ENCODE measurements at regions not wholly inside any gene's neighbourhood (a gene's known extent, or its start where the extent isn't known, plus 50 kb on each side); places are given as distances from the start of the nearest gene placed in this dataset.
"Not testable (repeated sequence)": the region's sequence is repeated elsewhere in the genome, so short reads cannot be mapped to it uniquely, and the experiment has no call there.

- no peak for DNase-seq
Measured at GRCh38 chr2:181792906-181793305, 98.6 kb upstream of the ITPRID2 start.

GRCh38 chr2:181798022-181798421 lies 93.5 kb upstream of the ITPRID2 start:
- no peak for DNase-seq

GRCh38 chr2:181802300-181802699 lies 89.2 kb upstream of the ITPRID2 start:
- DNase-seq: not testable (repeated sequence)

- DNase-seq: not testable (repeated sequence)
Measured at GRCh38 chr2:181803903-181804799, 87.4 kb upstream of the ITPRID2 start.

DNA sequence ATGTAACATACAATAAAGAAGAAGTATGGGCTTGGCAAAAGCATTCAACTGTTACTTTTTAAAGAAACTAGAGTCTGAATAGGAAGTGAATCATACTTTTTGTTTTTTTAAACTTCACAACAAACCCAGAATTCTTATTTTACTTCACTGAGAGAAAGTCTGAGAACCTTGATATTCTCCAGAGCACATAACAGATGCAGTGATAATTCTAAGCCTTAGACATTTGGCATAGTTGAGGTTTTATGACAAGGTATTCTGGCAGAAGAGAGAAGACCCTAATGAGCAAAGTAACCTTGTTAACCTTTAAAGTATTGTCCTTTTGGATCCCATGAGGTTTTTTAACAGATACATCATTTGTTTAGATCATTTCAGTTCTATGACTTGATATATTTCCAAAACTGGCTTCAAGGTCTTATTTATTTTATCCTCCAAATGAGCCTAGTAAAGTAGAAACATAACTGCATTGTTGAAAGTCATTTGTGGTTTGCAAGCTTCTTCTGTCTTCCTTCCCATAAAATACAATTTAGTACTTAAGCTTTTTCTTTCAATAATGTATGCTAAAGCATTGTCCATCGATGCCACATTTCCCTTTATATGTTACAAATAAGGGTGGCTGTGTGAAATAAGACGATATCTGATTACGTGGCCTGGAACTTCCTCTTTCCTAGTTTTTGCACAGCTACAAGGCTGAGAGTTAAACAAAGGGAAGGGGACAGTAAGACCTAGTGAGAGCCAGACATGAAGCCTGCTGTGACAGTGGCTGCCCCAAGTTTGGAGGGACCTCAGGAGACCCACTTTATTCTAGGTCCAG lies 86.1 kb upstream of the ITPRID2 start:
- DNase-seq: no peak

DNA sequence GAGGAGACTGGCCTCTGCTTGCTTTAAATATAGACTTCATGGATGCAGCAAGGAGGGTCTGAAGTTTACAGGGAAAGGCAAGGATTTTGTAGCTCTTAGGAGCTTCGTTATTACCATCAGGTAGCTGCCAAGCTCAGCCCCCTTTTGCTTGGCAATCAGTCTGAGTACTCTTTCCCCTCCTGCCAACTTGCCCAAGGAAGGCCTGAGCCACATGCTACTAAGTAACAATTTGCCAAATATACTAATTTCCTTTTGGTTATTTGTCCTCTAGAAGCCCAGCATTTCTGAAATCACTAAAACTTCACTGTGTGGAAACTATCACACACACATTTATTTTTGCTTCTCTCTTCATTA lies 85.5 kb upstream of the ITPRID2 start:
- no peak for DNase-seq

GRCh38 chr2:181807526-181807925 lies 84.0 kb upstream of the ITPRID2 start:
- no peak for DNase-seq

DNA sequence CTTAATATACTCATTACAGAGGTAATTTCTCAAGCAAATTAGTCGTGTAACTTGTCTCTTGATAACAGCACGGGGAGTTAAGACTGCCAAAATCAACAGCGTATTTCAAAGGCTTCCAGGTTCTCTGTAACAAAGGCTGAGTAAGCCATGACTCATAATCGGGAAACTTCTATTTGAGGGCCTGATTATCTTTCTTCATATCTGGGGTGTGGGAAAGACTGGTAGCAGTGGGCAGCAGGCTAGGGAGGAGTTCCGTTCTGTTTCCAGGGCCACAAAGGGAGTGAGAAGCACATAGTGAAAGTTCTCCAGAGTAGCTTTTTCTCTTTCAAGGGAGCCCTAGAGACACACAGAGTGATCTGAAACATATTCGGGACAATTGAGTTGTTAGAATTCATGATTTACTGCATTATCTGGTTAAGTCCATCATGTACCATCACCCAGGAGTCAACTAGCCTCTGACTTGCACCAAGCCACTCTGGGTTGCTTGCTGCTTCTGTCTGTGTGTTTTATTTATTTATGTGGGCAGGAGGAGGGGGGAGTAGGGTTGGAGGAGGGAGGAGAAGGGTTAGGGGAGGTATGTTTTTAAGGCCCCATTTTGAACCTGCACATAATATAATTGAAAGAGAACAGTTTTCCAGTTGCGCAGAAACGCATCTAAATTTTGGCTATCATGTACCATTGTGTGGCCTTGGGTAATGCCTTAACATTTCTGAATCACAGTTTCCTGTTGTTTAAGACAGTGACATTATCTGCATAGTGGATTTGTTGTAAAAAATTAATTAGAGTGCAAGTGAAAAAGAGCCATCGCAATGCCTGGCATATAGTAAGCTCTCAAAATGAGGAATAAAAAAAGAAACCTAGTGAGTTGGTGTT lies 80.5 kb upstream of the ITPRID2 start:
- DNase-seq: no peak

DNA sequence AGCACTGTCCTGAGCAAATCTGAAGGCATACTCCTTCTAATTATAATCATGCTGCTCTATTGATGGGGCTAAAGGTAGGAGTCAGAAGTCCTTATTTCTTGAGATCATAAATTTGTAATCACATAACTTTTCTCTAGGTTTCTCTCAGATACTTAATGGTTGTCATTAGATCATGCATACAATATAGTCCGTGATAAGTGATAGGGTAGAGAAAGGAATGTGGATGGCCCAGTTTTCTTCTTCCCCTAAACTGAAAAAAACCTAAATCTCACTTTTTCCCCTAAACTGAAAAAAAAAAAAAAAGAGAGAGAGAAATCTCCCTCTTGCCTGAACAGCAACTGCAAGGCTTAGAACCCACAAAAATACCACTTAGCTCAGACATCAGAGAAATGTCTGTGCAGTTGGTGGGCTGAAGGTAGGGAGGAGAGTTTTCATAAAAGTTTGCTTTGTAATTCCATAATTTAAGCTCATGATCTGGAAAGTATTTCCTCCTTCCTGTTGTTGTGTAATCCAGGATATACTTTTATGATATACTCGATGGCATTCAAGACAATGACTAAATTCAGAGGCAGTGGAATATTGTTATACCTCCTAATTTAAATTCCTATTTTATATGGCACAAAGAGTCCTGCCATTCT lies 79.3 kb upstream of the ITPRID2 start:
- no peak for DNase-seq

- no peak for DNase-seq
Measured at GRCh38 chr2:181814057-181814491, 77.5 kb upstream of the ITPRID2 start.

- no peak for DNase-seq
Measured at GRCh38 chr2:181817509-181817908, 74.0 kb upstream of the ITPRID2 start.

- no peak for DNase-seq
Measured at GRCh38 chr2:181818058-181818680, 73.4 kb upstream of the ITPRID2 start.

DNA sequence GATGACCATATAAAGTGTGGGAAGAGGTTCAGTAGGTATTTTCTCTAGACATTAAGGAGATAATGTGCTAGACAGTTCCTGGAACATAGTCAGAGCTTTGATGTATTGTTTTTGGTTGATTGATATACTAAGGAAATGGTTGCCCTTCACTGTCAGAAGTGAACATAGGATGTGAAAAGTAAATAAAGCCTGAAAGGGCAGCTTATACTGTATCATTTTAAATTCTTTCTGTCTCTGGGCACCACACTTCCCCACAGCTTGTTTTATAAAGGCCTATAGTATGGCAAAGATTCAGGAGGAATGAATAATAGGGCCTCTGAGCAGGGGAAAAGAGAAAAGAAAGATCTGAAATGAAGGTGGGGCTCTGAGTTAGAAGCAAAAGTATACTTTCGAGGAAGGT lies 72.7 kb upstream of the ITPRID2 start:
- DNase-seq: no peak

DNA sequence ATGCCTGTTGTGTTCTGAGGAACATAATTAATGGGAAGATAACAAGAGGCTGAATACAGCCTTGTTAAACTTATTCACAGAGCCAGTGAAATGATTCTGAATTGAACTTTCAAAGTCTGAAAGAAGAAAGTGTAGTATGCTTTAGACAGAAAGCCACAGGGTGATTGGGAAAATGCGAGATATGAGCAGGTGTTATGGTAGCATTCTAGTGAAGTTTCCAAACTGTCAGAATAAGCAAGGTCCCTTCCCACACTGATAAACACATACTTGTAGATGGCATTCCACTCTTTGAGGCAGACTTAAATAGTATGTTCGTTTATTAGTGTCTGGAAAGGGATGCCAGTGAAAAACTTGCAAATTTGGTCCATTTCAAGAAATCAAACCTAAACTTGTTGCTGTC lies 70.5 kb upstream of the ITPRID2 start:
- no peak for DNase-seq

DNA sequence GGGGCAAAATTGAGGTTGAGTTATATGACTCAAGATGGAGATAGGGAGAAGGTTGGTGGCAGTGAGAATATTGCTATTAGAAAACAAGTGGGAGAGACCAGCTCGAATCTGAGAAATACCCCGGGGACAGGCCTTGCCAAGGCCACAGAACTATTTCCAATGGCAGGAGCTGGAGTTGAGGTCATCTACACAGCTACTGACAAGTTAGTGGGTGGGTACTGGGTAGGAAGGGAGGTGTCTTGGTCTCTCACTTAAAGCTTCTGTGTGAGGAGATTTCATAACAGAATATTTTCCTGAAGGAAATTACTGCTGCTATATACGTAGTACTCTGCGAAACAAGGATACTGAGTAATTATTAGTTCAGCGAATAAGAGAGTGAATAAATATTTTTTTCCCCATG lies 69.4 kb upstream of the ITPRID2 start:
- no peak for DNase-seq

GRCh38 chr2:181823405-181823804 lies 68.1 kb upstream of the ITPRID2 start:
- DNase-seq: no peak

DNA sequence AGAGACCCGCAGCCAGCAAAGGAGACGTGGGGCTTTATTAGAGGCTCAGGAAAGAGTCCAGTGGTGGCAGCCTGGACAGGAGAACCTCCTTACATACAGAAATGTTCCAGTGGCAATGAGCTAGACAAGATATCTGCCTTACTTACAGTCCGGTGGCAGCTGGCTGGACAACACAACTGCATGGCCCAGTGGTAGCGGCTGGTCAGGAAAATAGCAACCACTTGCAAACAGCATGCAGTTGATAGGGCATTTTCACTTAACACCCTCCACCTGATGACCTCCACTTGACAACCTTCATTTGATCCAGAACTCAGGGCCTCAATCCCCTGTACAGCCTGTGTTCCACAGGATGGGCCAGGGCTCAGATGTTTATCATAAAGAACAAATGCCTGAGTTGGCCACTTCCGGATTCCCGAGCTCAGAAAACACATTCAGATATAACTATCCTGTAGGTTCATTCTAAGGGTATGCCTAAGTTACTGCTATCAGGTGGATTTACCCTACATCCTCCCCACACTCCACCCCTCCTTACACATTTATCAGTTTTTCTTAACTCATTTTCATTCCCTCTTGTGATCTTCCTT lies 63.3 kb upstream of the ITPRID2 start:
- no peak for DNase-seq

GRCh38 chr2:181829230-181829629 lies 62.3 kb upstream of the ITPRID2 start:
- no peak for DNase-seq

DNA sequence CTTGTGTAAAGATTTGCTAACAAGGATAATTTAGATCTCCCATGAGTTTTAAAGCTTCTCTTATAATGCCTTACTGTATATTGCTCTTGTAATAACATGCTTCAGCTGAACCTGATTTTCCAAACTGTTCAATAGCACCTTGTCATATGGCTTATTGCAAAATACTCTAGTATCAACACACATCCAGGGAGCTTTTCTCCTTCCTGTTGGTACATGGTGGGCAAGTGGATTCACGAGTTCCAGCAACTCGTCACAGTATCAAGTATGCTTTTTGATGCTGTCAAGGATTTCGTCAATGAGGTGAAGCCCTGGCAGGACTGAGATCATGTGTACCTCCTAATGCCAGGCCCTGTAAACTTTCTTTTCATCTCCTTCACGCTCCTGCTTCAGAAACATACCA lies 59.5 kb upstream of the ITPRID2 start:
- no peak for DNase-seq

DNA sequence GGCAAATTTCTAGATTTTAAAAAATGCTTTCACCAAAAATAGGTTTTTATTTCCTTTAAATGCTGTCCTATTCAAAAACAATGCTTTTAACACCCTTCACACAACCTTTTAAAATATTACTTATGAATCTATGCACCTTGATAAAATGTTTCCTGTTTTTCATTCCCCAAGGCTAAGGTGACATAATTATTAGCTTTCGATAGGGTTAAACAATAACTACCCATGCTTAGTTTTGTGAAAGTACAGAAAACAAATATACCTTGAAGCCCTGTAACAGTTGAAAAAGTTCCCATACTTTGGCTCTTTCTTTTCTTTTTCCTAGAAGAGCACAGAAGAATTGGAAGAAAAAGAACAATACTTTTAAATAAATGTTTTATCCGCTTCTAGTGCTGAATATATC lies 54.9 kb upstream of the ITPRID2 start:
- DNase-seq: no peak

DNA sequence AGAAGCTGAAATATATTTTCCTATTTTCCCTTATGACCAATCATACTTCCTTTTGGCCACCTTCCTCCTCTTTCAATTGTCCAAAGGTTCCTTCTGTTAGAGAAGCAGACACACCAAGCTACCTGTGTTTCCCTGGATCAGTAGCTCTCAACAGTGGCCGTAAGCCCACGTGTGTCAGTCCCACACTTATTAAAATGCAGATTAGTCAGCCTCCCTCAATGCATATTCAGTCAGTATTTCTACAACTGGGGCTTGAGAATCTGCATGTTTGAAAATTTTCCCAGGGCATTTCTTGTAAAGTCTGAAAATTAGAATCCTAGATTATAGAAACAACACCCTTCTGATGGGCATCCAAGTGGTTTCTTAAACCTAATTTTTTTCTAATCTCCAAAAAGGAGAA lies 54.0 kb upstream of the ITPRID2 start:
- no peak for DNase-seq

DNA sequence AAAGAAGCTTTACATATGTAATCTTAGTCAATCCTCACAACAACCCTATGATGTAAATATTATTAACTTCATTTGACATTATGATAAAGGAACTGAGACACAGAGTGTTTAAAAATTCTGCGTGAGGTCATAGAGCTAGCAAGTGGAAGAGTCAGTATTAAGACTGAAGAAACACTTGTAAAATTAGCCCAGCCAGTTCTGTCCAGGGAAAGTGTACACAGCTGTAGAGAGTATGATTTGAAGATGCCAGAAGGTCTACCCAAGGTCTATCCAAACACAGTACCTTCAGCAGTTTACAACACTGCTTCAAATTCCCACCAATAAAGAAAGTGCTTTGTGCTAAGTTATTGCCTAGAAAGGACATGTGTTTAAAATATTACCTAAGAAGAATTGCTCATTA lies 51.7 kb upstream of the ITPRID2 start:
- DNase-seq: no peak

Data from activated CD4-positive, alpha-beta T cell treated with anti-CD3 and anti-CD28 coated beads, Interleukin-10, Interleukin-2, amounts not matched to agents 100 ng/mL and 50 ng/mL, durations not matched to agents 16 hours and 8 hours (primary cell).